Activated CD8-positive, alpha-beta T cell treated with anti-CD3 and anti-CD28 coated beads for 36 hours (primary cell): ENCODE measurements at regions not wholly inside any gene's neighbourhood (a gene's known extent, or its start where the extent isn't known, plus 50 kb on each side); places are given as distances from the start of the nearest gene placed in this dataset.

Source experiments
- ATAC-seq: fragments of 200-7000 bp; cut with Tn5 transposase; one replicate; pipeline ENCODE4 v1.10.0; 2021; ENCODE audit warnings: mild to moderate bottlenecking, moderate library complexity
- CTCF ChIA-PET: fragments of 350-600 bp; sonication (Branson Sonifier 250); formaldehyde crosslinking; loops from one replicate; lab custom pipeline; 2021; ENCODE audit warnings: antibody characterized with exemption; lab: Charles Lee
- POLR2A ChIA-PET: fragments of 350-600 bp; sonication (Branson Sonifier 250); formaldehyde crosslinking; loops from one replicate; lab custom pipeline; 2021; ENCODE audit warnings: antibody characterized with exemption; lab: Charles Lee
- DNase-seq: peaks from one replicate; pipeline ENCODE4 v3.0.0-alpha.2; 2020
- H3K27ac Mint-ChIP-seq: one replicate; pipeline ENCODE4 v1.8.0; 2021; ENCODE audit warnings: mild to moderate bottlenecking, mixed read lengths
- H3K27me3 Mint-ChIP-seq: one replicate; pipeline ENCODE4 v1.8.0; 2021; ENCODE audit warnings: mixed read lengths
- H3K36me3 Mint-ChIP-seq: one replicate; pipeline ENCODE4 v1.8.0; 2021; ENCODE audit warnings: low read depth, mixed read lengths
- H3K4me1 Mint-ChIP-seq: one replicate; pipeline ENCODE4 v1.8.0; 2021; ENCODE audit warnings: low read depth, mixed read lengths
- H3K4me3 Mint-ChIP-seq: one replicate; pipeline ENCODE4 v1.8.0; 2021; ENCODE audit warnings: mild to moderate bottlenecking, moderate library complexity, mixed read lengths
- H3K9me3 Mint-ChIP-seq: one replicate; pipeline ENCODE4 v1.8.0; 2021; ENCODE audit warnings: mixed read lengths
- intact Hi-C: fragments of 100-400 bp; cut with micrococcal nuclease; formaldehyde crosslinking; loops from one replicate; pipeline ENCODE4 v1.10.0; 2022
- TF ChIP-seq, protein P1 (sequence below): fragments of 200-600 bp; IDR thresholded peaks from one replicate; pipeline ENCODE4 v1.8.0; 2022; ENCODE audit warnings: antibody characterized with exemption, mild to moderate bottlenecking

DNA sequence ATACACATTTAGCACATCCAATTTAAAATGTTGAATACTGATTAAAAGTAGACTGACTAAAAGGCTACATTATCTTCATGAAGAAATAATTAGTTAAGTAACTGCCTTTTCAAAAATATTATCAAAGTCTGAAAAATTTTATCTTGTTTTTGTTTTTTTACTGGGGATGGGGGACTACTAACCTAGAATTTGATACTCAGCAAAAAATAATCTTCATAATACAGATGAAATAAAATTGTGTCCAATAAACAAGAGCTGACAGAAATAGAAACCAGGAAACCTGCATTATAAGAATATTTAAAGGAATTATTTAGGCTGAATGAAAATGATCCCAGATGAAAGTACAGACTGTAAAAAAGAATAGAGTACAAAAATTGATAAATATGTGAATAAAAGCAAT lies 200.7 kb upstream of the RGPD4 start:
- no peaks in the 10 kb centered on the region for H3K4me1 Mint-ChIP-seq
- ATAC-seq (no peak), DNase-seq (no peak)
- intact Hi-C loops, result no loop called here
- peaks cover 21% of the 10 kb centered on the region for H3K9me3 Mint-ChIP-seq
- ChIA-PET CTCF (no interaction called here), POLR2A (no interaction called here)
- TF ChIP-seq, protein P1, sequence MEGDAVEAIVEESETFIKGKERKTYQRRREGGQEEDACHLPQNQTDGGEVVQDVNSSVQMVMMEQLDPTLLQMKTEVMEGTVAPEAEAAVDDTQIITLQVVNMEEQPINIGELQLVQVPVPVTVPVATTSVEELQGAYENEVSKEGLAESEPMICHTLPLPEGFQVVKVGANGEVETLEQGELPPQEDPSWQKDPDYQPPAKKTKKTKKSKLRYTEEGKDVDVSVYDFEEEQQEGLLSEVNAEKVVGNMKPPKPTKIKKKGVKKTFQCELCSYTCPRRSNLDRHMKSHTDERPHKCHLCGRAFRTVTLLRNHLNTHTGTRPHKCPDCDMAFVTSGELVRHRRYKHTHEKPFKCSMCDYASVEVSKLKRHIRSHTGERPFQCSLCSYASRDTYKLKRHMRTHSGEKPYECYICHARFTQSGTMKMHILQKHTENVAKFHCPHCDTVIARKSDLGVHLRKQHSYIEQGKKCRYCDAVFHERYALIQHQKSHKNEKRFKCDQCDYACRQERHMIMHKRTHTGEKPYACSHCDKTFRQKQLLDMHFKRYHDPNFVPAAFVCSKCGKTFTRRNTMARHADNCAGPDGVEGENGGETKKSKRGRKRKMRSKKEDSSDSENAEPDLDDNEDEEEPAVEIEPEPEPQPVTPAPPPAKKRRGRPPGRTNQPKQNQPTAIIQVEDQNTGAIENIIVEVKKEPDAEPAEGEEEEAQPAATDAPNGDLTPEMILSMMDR, result no peak
- H3K27me3 Mint-ChIP-seq, result no peaks in the 10 kb centered on the region
- H3K27ac Mint-ChIP-seq, result no peak overlapping the region
- H3K4me3 Mint-ChIP-seq, result no peak overlapping the region
- no peaks in the 10 kb centered on the region for H3K36me3 Mint-ChIP-seq

DNA sequence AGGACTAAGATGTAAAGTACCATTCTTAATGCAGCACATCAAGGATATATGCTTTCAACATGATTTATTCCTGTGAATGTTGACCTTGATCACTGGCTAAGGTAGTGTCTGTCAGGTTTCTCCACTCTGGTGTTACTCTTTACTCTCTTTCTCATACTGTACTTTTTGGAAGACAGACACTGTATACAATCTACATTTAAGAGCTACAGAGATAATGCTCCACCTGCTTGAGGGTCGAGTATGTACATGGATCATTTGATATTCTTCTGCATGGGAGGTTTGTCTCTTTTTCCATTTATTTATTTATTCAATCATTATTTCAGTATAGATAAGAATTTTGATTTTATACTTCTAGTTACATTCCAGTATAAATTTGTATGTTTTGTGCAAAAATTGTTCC lies 199.5 kb upstream of the RGPD4 start:
- no peak for DNase-seq
- intact Hi-C loops, result no loop called here
- Mint-ChIP-seq H3K36me3 (no peaks in the 10 kb centered on the region), H3K27ac (no peak overlapping the region), H3K4me1 (no peaks in the 10 kb centered on the region), H3K27me3 (no peaks in the 10 kb centered on the region), H3K9me3 (peaks cover 21% of the 10 kb centered on the region), H3K4me3 (no peak overlapping the region)
- TF ChIP-seq, protein P1, result no peak
- no peak for ATAC-seq
- ChIA-PET POLR2A (no interaction called here), CTCF (no interaction called here)

- H3K4me3 Mint-ChIP-seq, result no peak overlapping the region
Measured at GRCh38 chr2:107627926-107628325, 198.8 kb upstream of the RGPD4 start.

DNA sequence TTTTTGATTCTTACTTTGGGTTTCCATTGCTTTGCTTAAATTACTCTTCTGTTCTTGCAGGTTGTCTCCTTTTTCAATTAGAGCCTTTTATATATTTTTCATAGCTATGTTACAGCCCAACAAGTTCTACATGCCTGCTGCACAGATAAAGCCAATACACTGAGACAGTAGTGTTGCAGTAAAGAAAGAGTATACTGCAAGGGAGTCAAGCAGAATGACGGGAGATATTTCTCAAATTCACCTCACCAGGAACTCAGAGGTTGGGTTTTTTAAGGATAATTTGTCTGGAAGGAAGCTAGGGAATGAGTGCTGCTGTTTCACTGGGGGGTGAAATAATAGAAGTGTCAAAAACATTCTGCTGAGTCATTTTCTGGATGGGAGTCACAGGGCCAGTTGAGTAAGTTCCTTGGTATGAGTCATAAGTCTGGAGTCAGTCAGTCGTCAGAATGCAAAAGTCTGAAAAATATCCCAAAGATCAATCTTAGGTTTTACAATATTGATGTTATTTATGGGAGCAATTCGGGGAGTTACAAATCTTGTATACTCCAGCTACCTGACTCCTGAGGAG lies 193.0 kb upstream of the RGPD4 start:
- no peak for ATAC-seq
- H3K4me1 Mint-ChIP-seq, result no peaks in the 10 kb centered on the region
- no peak overlapping the region for H3K27ac Mint-ChIP-seq
- DNase-seq, result no peak
- H3K27me3 Mint-ChIP-seq, result no peaks in the 10 kb centered on the region
- POLR2A ChIA-PET, result no interaction called here
- H3K36me3 Mint-ChIP-seq, result no peaks in the 10 kb centered on the region
- CTCF ChIA-PET, result no interaction called here
- H3K4me3 Mint-ChIP-seq, result no peak overlapping the region
- TF ChIP-seq, protein P1, result no peak
- peaks cover 16% of the 10 kb centered on the region for H3K9me3 Mint-ChIP-seq
- intact Hi-C loops, result no loop called here

More at GRCh38 chr2:107627926-107628325, 198.8 kb upstream of the RGPD4 start:
- TF ChIP-seq, protein P1, result no peak
- Mint-ChIP-seq H3K27ac (no peak overlapping the region), H3K36me3 (no peaks in the 10 kb centered on the region), H3K27me3 (no peaks in the 10 kb centered on the region), H3K9me3 (peaks cover 21% of the 10 kb centered on the region), H3K4me1 (no peaks in the 10 kb centered on the region)
- POLR2A ChIA-PET, result no interaction called here
- ATAC-seq (no peak), DNase-seq (no peak)
- intact Hi-C loops, result no loop called here
- CTCF ChIA-PET, result no interaction called here

DNA sequence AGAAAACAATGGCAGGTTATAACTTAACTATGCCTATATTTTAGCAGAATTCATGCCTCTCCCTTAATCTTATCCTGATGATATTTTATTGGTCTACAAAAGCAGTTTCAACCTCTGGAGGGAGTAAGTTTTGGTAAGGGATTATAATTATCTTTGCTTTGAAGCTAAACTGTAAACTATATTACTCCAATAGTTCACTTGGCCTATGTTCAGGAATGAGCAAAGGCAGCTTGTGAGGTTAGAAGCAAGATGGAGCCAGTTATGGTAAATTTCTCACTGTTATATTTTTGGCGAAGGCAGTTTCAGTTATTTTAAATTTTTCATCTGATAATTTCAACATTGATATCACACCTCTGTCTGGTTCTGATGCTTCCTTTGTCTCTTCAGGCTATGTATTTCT lies 192.5 kb upstream of the RGPD4 start:
- no peaks in the 10 kb centered on the region for H3K36me3 Mint-ChIP-seq
- ChIA-PET POLR2A (no interaction called here), CTCF (no interaction called here)
- TF ChIP-seq, protein P1, result no peak
- H3K27ac Mint-ChIP-seq, result no peak overlapping the region
- peaks cover 12% of the 10 kb centered on the region for H3K9me3 Mint-ChIP-seq
- no peaks in the 10 kb centered on the region for H3K27me3 Mint-ChIP-seq
- DNase-seq (no peak), ATAC-seq (no peak)
- no peak overlapping the region for H3K4me3 Mint-ChIP-seq
- no peaks in the 10 kb centered on the region for H3K4me1 Mint-ChIP-seq
- intact Hi-C loops, result no loop called here
